MV-4-11 (cell line): ENCODE measurements at regions not wholly inside any gene's neighbourhood (a gene's known extent, or its start where the extent isn't known, plus 50 kb on each side); places are given as distances from the start of the nearest gene placed in this dataset.

Experiments
- DNase-seq: peaks from one replicate; lab custom pipeline; 2025; lab: John Stamatoyannopoulos, UW

DNA sequence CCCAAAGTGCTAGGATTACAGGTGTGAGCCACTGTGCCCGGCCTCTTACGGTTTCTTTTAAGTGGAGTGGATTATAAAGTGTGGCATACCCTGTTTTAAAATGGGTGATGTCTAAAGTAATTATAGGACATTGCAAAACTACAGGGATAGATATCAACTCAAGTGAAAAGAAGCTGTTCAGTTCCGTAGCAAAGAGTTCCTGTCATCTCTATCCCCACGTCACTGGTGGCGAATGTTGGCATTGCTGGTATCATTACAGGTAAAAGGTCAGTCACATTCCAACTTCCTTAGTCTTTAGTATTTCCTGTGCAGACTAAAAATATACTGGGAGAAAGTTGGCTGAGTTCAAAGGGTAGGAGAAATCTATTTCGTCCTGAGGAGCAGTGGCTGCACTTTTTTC, 95.6 kb upstream of the SLC38A2 start:
- no peak for DNase-seq

DNA sequence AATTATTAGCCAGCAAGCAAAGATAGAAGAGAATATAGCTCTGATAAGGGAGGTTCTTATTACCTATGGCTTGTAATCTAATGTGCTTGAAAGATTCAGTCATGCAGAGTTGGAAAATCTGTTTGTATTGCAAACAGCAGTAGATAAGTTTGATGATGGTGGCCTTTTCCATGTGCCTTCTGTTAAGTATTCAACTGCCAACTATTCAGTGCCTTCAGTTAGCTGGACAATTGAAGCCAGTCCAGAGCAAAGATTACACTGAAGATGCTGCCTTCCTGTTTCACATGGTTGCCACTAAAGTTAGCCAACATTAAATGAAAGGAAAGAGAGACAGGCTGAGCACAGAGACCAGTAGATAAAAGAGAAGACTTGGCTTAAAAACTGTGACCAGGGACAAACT, 92.7 kb upstream of the SLC38A2 start:
- no peak for DNase-seq

- no peak for DNase-seq
Observed at GRCh38 chr12:46464863-46465262, 92.3 kb upstream of the SLC38A2 start.

GRCh38 chr12:46462641-46463355, 90.2 kb upstream of the SLC38A2 start:
- no peak for DNase-seq

GRCh38 chr12:46461907-46462640, 89.5 kb upstream of the SLC38A2 start:
- no peak for DNase-seq

- no peak for DNase-seq
Observed at GRCh38 chr12:46461459-46461858, 88.9 kb upstream of the SLC38A2 start.

DNA sequence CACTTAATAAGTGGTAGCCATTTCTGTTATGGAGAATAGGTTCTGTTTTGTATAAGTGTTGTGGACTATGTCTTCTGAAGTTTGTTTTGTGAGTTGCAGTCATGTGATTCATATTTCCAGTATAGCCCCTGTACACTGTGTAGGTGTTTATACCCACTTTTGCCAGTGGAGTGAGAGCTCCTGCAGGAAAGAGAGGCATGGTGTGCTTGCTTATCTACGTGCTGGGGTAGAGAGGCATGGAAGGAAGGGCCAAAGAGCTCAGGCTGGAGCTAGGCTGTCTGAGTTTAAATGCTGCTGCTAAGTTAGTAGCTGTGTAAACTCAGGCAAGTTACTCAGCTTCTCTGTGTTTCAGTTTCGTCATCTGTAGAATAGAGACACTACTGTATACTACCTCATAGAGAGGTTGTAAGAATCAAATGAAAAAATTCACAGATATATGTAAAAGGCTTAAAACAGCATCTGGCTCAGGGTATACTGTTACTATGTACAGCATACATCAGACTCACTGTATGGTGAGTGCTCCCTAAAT, 88.2 kb upstream of the SLC38A2 start:
- no peak for DNase-seq

- DNase-seq = peak; percentile 91
Observed at GRCh38 chr12:46459861-46460545, 87.4 kb upstream of the SLC38A2 start.

DNA sequence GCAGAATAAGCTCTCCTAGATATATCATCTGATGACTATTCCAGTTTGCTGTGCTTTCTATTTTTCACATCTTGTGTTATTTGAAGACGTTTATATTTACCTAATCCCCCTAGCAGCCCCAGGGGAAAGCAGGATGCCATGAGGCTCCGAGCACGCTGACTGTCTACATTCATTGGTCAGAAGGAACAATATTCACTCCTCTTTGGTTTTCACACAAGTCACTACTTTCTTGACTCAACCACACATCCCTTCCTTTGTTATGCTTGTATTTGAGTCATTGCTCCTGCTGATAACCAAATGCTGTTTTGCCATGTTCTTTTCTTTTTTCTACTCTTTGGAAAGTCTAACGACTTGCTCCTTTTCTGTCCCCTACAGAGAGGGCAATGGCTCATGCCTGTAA, 86.5 kb upstream of the SLC38A2 start:
- DNase-seq = no peak

GRCh38 chr12:46458500-46459102, 86.0 kb upstream of the SLC38A2 start:
- DNase-seq = peak; percentile 65

DNA sequence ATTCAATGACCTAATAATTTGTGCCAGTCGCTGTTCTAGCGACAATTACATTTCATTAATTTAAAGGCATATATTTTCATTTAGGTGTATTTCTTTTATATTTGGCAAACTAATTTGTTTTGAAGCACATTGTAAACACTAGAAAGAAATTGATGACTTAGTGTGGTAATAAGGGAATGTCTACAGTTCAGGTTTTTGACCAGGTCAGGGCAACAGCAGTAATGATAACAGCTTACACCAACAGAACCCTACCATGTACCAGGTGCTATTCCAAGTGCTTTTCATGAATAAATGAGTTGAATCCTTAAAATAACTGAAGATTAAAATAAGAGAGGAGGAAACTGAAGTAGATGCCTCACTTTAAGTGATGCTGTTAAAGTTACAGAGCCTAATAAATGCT, 85.4 kb upstream of the SLC38A2 start:
- DNase-seq = no peak

GRCh38 chr12:46456356-46457334, 84.1 kb upstream of the SLC38A2 start:
- DNase-seq = peak; percentile 42

- DNase-seq = no peak
Observed at GRCh38 chr12:46455648-46456352, 83.2 kb upstream of the SLC38A2 start.

- no peak for DNase-seq
Observed at GRCh38 chr12:46454981-46455380, 82.4 kb upstream of the SLC38A2 start.

DNA sequence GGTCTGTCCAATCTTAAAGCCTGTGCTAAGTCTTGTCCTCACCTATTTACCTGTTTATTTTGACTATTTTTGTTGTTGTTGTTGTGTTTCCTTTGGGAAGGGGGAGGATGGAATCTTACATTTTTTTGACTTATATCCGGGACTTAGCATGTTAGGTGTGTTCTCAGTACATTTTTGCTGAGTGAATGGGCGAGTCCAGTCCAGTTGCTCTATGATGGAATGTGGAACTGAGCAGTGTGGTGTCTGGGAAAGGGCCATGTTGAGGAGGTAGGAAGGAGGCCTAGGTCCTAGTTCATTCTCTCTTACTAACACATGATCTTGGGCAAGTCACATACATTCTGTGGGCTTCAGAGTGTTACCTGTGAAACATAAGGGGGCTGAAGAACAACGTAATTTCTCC, 80.9 kb upstream of the SLC38A2 start:
- no peak for DNase-seq

DNA sequence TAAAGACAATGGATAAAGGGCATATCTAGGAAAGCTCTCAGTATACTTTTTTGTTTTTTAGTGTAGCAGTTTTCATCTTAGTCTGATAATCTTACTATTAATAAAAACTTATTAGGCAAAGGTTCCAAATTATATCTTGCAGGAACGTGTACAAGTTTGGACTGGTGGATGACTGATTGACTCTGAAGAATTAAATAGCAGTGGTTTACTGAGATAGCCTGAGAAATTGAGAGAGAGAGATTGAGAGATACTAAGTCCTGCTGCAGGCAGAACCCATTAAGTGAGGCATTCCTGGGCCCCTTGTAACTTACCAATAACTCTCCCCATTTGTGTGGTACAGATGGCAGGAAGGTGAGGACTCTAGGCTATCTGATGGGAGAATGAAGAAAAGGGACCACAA, 80.2 kb upstream of the SLC38A2 start:
- DNase-seq = no peak

GRCh38 chr12:46452061-46452615, 79.6 kb upstream of the SLC38A2 start:
- DNase-seq = no peak

DNA sequence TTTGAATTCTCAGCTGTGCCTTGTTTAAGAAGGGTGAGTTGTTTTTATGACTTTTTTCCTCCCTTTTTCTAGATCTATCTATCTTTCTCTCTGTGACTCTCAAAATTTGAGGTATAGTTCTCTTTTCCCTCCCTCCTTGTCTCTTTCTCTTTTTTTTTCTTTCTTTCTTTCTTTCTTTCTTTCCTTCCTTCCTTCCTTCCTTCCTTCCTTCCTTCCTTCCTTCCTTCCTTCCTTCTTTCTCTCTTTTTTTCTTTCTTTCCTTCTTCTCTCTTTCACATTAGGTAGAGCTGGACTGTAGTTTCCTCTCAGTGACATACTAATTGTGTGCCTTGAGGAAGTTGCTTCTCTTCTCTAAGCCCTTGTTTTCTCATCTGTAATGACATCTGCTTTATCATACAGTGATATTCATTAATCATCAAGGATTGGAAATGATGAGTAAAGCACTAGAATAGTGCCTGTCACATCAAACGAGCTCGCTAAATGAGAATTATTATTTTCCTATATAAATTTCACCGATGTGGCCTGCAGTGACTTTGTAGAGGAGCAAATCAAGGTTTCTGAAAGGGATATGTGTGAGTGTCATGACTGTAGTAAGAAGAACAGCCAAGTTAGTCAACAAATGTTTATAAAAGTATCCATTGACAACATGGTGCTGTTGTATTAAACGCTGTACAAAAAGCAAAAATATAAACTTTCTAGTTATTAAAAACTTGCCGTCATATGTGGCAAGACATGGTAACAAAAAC, 78.9 kb upstream of the SLC38A2 start:
- no peak for DNase-seq

GRCh38 chr12:46450279-46450748, 77.7 kb upstream of the SLC38A2 start:
- DNase-seq = no peak
